HEK293 (cell line): ENCODE measurements at regions not wholly inside any gene's neighbourhood (a gene's known extent, or its start where the extent isn't known, plus 50 kb on each side); places are given as distances from the start of the nearest gene placed in this dataset.

Source experiments
- CTCF ChIA-PET: fragments of 350-600 bp; formaldehyde crosslinking; extraction: SDS; loops from one replicate; lab custom pipeline; 2021; ENCODE audit warnings: antibody characterized with exemption; lab: Yijun Ruan, JAX
- POLR2A ChIA-PET: fragments of 300-600 bp; formaldehyde crosslinking; extraction: SDS; loops from one replicate; lab custom pipeline; 2020; ENCODE audit warnings: antibody characterized with exemption, inconsistent platforms; lab: Yijun Ruan, JAX
- H3K27ac ChIP-seq: fragments of 200-500 bp; sonication (Bioruptor generic); 2 replicates; pipeline ENCODE4 v1.5.1; 2014; ENCODE audit warnings: low read depth, low read length, control low read depth, inconsistent platforms; ENCODE audit errors: extremely low read depth
- H3K36me3 ChIP-seq, 2 experiments: fragments of 200-500 bp in 1 of 2; sonication (Bioruptor generic) in 1 of 2; 1 replicate in 1 of 2; 2 replicates in 1 of 2; pipeline ENCODE4 v1.5.1; 2014 to 2017; ENCODE audit warnings: inconsistent platforms in 2 of 2, low read length in 2 of 2; ENCODE audit not compliant: control insufficient read depth in 2 of 2, insufficient read depth in 1 of 2
- H3K4me1 ChIP-seq: fragments of 200-500 bp; sonication (Bioruptor generic); 2 replicates; pipeline ENCODE4 v1.5.1; 2014; ENCODE audit warnings: mild to moderate bottlenecking, low read length, inconsistent platforms; ENCODE audit not compliant: control insufficient read depth, insufficient read depth
- H3K4me3 ChIP-seq: 2 replicates; pipeline ENCODE4 v1.5.1; 2011; ENCODE audit warnings: low read depth, mild to moderate bottlenecking, control low read depth, low read length, moderate library complexity
- H3K9me3 ChIP-seq: fragments of 200-500 bp; sonication (Bioruptor generic); 2 replicates; pipeline ENCODE4 v1.5.1; 2014; ENCODE audit warnings: low read depth, low read length, inconsistent platforms; ENCODE audit not compliant: control insufficient read depth, insufficient read depth
- BCL11A ChIP-seq: fragments of 450-650 bp; formaldehyde crosslinking; IDR thresholded peaks from 2 replicates; pipeline ENCODE4 v1.5.1; 2016; ENCODE audit warnings: low read depth, missing biosample characterization, missing genetic modification characterization
- HIC1 ChIP-seq: fragments of 450-650 bp; formaldehyde crosslinking; IDR thresholded peaks from 2 replicates; pipeline ENCODE4 v1.5.1; 2016; ENCODE audit warnings: missing biosample characterization, missing genetic modification characterization
- HOXC10 ChIP-seq: sonication (generic); formaldehyde crosslinking; IDR thresholded peaks from 2 replicates; pipeline ENCODE4 v1.8.1; 2023; ENCODE audit warnings: mild to moderate bottlenecking, missing genetic modification reagents
- HOXD13 ChIP-seq: sonication (generic); formaldehyde crosslinking; IDR thresholded peaks from 2 replicates; pipeline ENCODE4 v1.8.0; 2022; ENCODE audit warnings: missing genetic modification reagents, borderline replicate concordance
- IKZF3 ChIP-seq: fragments of 450-650 bp; IDR thresholded peaks from 2 replicates; pipeline ENCODE4 v1.5.0; 2018; ENCODE audit warnings: missing biosample characterization, mild to moderate bottlenecking, missing genetic modification characterization, moderate library complexity
- KLF7 ChIP-seq: fragments of 450-650 bp; formaldehyde crosslinking; IDR thresholded peaks from 2 replicates; pipeline ENCODE4 v1.5.1; 2016; ENCODE audit warnings: missing biosample characterization, missing genetic modification characterization, borderline replicate concordance
- YY1 ChIP-seq: fragments of 450-650 bp; formaldehyde crosslinking; IDR thresholded peaks from 2 replicates; pipeline ENCODE4 v1.5.1; 2018; ENCODE audit warnings: missing biosample characterization, missing genetic modification characterization
- YY2 ChIP-seq: fragments of 450-650 bp; formaldehyde crosslinking; IDR thresholded peaks from 2 replicates; pipeline ENCODE4 v1.5.1; 2016; ENCODE audit warnings: missing biosample characterization, missing genetic modification characterization
- ZBTB8A ChIP-seq: fragments of 450-650 bp; formaldehyde crosslinking; IDR thresholded peaks from 2 replicates; pipeline ENCODE4 v1.5.1; 2016; ENCODE audit warnings: missing biosample characterization, missing genetic modification characterization
- ZEB2 ChIP-seq: fragments of 450-650 bp; formaldehyde crosslinking; IDR thresholded peaks from 2 replicates; pipeline ENCODE4 v1.5.1; 2016; ENCODE audit warnings: missing biosample characterization, missing genetic modification characterization
- ZFP69B ChIP-seq: fragments of 450-650 bp; formaldehyde crosslinking; IDR thresholded peaks from 2 replicates; pipeline ENCODE4 v1.5.1; 2016; ENCODE audit warnings: missing biosample characterization, missing genetic modification characterization
- ZNF274 ChIP-seq, 2 experiments: fragments of 200-500 bp in 1 of 2; fragments of 450-650 bp in 1 of 2; sonication (Bioruptor generic) in 1 of 2; formaldehyde crosslinking in 1 of 2; IDR thresholded peaks; 2 replicates each; pipeline versions ENCODE4 v1.5.1 to v1.6.1; 2014 to 2016; ENCODE audit warnings: borderline replicate concordance in 1 of 2, inconsistent platforms in 1 of 2, low read length in 1 of 2, missing biosample characterization in 1 of 2, missing genetic modification characterization in 1 of 2
- ZNF311 ChIP-seq: fragments of 450-650 bp; formaldehyde crosslinking; IDR thresholded peaks from 2 replicates; pipeline ENCODE4 v1.5.1; 2017; ENCODE audit warnings: missing biosample characterization, missing genetic modification characterization, borderline replicate concordance
- ZNF350 ChIP-seq: fragments of 450-650 bp; formaldehyde crosslinking; IDR thresholded peaks from 2 replicates; pipeline ENCODE4 v1.5.0; 2017; ENCODE audit warnings: missing biosample characterization, mild to moderate bottlenecking, missing genetic modification characterization
- ZNF433 ChIP-seq: fragments of 450-650 bp; formaldehyde crosslinking; IDR thresholded peaks from 2 replicates; pipeline ENCODE4 v1.5.1; 2016; ENCODE audit warnings: missing biosample characterization, missing genetic modification characterization, low read depth
- ZNF473 ChIP-seq: fragments of 450-650 bp; formaldehyde crosslinking; IDR thresholded peaks from 2 replicates; pipeline ENCODE4 v1.5.1; 2017; ENCODE audit warnings: missing biosample characterization, missing genetic modification characterization
- ZNF501 ChIP-seq: fragments of 450-650 bp; formaldehyde crosslinking; IDR thresholded peaks from 2 replicates; pipeline ENCODE4 v1.5.1; 2016; ENCODE audit warnings: missing biosample characterization, missing genetic modification characterization
- ZNF580 ChIP-seq: fragments of 450-650 bp; formaldehyde crosslinking; IDR thresholded peaks from 2 replicates; pipeline ENCODE4 v1.5.1; 2016; ENCODE audit warnings: missing biosample characterization, missing genetic modification characterization
- ZXDB ChIP-seq: fragments of 450-650 bp; formaldehyde crosslinking; IDR thresholded peaks from 2 replicates; pipeline ENCODE4 v1.5.1; 2016; ENCODE audit warnings: missing biosample characterization, missing genetic modification characterization
- TF ChIP-seq, protein P1 (sequence below): fragments of 450-650 bp; formaldehyde crosslinking; conservative IDR thresholded peaks from 2 replicates; pipeline ENCODE4 v1.5.1; 2016; ENCODE audit warnings: low read depth, missing biosample characterization, missing genetic modification characterization
- TF ChIP-seq, protein P2 (sequence below): fragments of 450-650 bp; formaldehyde crosslinking; IDR thresholded peaks from 2 replicates; pipeline ENCODE4 v1.5.0; 2017; ENCODE audit warnings: missing biosample characterization, missing genetic modification characterization, borderline replicate concordance
- TF ChIP-seq, protein P3 (sequence below): fragments of 450-650 bp; formaldehyde crosslinking; optimal IDR thresholded peaks from 2 replicates; pipeline ENCODE3; 2016; ENCODE audit warnings: missing biosample characterization, mild to moderate bottlenecking, missing genetic modification characterization
- TF ChIP-seq, protein P4 (sequence below): fragments of 450-650 bp; IDR thresholded peaks from 2 replicates; pipeline ENCODE4 v1.5.1; 2018; ENCODE audit warnings: missing biosample characterization, mild to moderate bottlenecking, missing genetic modification characterization

- no peaks in the 10 kb centered on the region for H3K4me1 ChIP-seq
- no peaks in the 10 kb centered on the region for H3K9me3 ChIP-seq
- ChIA-PET POLR2A (no interaction called here), CTCF (no interaction called here)
- no peak for TF ChIP-seq ZNF473 (tag by site-specific recombination)
- no peak for TF ChIP-seq HOXC10 (CRISPR knock-in tag)
- no peak for TF ChIP-seq ZNF580 (tag by site-specific recombination)
- TF ChIP-seq KLF7, result no peak
- TF ChIP-seq BCL11A (tag by site-specific recombination), result no peak
- H3K36me3 ChIP-seq, result no peaks in the 10 kb centered on the region
- no peak overlapping the region for H3K27ac ChIP-seq
- H3K4me3 ChIP-seq, result no peak overlapping the region
These were observed 345.7 kb upstream of the MAF start for GRCh38 chr16:79946252-79946651.

GRCh38 chr16:79943736-79944135 lies 343.2 kb upstream of the MAF start:
- TF ChIP-seq ZNF311 (tag by site-specific recombination) (no peak), HOXD13 (CRISPR knock-in tag) (no peak), ZFP69B (tag by site-specific recombination) (no peak), ZNF433 (tag by site-specific recombination) (no peak), ZNF350 (tag by site-specific recombination) (no peak), ZEB2 (tag by site-specific recombination) (no peak), ZNF501 (no peak), ZXDB (tag by site-specific recombination) (no peak), YY1 (no peak), ZBTB8A (tag by site-specific recombination) (no peak), YY2 (tag by site-specific recombination) (no peak), IKZF3 (tag by site-specific recombination) (no peak), ZNF274 (IDR thresholded peaks at IDR 0.05; ENCODE audit: low read length) (no peak), ZNF274 (tag by site-specific recombination; IDR thresholded peaks at IDR 0.05; ENCODE audit: borderline replicate concordance) (no peak), HIC1 (tag by site-specific recombination) (no peak)
- TF ChIP-seq, protein P1, sequence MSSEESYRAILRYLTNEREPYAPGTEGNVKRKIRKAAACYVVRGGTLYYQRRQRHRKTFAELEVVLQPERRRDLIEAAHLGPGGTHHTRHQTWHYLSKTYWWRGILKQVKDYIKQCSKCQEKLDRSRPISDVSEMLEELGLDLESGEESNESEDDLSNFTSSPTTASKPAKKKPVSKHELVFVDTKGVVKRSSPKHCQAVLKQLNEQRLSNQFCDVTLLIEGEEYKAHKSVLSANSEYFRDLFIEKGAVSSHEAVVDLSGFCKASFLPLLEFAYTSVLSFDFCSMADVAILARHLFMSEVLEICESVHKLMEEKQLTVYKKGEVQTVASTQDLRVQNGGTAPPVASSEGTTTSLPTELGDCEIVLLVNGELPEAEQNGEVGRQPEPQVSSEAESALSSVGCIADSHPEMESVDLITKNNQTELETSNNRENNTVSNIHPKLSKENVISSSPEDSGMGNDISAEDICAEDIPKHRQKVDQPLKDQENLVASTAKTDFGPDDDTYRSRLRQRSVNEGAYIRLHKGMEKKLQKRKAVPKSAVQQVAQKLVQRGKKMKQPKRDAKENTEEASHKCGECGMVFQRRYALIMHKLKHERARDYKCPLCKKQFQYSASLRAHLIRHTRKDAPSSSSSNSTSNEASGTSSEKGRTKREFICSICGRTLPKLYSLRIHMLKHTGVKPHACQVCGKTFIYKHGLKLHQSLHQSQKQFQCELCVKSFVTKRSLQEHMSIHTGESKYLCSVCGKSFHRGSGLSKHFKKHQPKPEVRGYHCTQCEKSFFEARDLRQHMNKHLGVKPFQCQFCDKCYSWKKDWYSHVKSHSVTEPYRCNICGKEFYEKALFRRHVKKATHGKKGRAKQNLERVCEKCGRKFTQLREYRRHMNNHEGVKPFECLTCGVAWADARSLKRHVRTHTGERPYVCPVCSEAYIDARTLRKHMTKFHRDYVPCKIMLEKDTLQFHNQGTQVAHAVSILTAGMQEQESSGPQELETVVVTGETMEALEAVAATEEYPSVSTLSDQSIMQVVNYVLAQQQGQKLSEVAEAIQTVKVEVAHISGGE (tag by site-specific recombination), result no peak
- TF ChIP-seq, protein P2, sequence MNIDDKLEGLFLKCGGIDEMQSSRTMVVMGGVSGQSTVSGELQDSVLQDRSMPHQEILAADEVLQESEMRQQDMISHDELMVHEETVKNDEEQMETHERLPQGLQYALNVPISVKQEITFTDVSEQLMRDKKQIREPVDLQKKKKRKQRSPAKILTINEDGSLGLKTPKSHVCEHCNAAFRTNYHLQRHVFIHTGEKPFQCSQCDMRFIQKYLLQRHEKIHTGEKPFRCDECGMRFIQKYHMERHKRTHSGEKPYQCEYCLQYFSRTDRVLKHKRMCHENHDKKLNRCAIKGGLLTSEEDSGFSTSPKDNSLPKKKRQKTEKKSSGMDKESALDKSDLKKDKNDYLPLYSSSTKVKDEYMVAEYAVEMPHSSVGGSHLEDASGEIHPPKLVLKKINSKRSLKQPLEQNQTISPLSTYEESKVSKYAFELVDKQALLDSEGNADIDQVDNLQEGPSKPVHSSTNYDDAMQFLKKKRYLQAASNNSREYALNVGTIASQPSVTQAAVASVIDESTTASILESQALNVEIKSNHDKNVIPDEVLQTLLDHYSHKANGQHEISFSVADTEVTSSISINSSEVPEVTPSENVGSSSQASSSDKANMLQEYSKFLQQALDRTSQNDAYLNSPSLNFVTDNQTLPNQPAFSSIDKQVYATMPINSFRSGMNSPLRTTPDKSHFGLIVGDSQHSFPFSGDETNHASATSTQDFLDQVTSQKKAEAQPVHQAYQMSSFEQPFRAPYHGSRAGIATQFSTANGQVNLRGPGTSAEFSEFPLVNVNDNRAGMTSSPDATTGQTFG (tag by site-specific recombination), result no peak
- TF ChIP-seq, protein P3, sequence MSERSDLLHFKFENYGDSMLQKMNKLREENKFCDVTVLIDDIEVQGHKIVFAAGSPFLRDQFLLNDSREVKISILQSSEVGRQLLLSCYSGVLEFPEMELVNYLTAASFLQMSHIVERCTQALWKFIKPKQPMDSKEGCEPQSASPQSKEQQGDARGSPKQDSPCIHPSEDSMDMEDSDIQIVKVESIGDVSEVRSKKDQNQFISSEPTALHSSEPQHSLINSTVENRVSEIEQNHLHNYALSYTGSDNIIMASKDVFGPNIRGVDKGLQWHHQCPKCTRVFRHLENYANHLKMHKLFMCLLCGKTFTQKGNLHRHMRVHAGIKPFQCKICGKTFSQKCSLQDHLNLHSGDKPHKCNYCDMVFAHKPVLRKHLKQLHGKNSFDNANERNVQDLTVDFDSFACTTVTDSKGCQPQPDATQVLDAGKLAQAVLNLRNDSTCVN (tag by site-specific recombination), result no peak
- TF ChIP-seq, protein P4, sequence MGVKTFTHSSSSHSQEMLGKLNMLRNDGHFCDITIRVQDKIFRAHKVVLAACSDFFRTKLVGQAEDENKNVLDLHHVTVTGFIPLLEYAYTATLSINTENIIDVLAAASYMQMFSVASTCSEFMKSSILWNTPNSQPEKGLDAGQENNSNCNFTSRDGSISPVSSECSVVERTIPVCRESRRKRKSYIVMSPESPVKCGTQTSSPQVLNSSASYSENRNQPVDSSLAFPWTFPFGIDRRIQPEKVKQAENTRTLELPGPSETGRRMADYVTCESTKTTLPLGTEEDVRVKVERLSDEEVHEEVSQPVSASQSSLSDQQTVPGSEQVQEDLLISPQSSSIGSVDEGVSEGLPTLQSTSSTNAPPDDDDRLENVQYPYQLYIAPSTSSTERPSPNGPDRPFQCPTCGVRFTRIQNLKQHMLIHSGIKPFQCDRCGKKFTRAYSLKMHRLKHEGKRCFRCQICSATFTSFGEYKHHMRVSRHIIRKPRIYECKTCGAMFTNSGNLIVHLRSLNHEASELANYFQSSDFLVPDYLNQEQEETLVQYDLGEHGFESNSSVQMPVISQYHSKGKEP (tag by site-specific recombination), result no peak
- ChIA-PET POLR2A (no interaction called here), CTCF (interaction anchor here (0.7 kb wide), 1 partner anchor 756 kb away, joined by 3 read pairs; no protein-coding TSS in a partner anchor)
- Histone ChIP-seq H3K4me1 (no peaks in the 10 kb centered on the region), H3K36me3 (no peaks in the 10 kb centered on the region), H3K4me3 (no peak overlapping the region), H3K9me3 (no peaks in the 10 kb centered on the region), H3K27ac (no peak overlapping the region)
